ENCODE measurements at regions not wholly inside any gene's neighbourhood (a gene's known extent, or its start where the extent isn't known, plus 50 kb on each side); places are given as distances from the start of the nearest gene placed in this dataset.

- FAIRE-seq, result no peak
Observed at GRCh38 chr11:11677672-11678356, 56.0 kb upstream of the GALNT18 start.

GRCh38 chr11:11675671-11676181 lies 53.9 kb upstream of the GALNT18 start:
- Histone ChIP-seq H3K27ac (ENCODE audit: control insufficient read depth, insufficient read depth, low read length) (no peak overlapping the region), H3K4me1 (ENCODE audit: control insufficient read depth, extremely low read depth, insufficient read depth, low read length) (peaks cover 7% of the 10 kb centered on the region), H3K27me3 (ENCODE audit: control insufficient read depth, extremely low read depth, insufficient read depth, low read length) (no peaks in the 10 kb centered on the region), H4K20me1 (ENCODE audit: control insufficient read depth, extremely low read depth, insufficient read depth, low read length) (no peaks in the 10 kb centered on the region), H3K36me3 (ENCODE audit: control insufficient read depth in 2 of 2, extremely low read depth in 1 of 2, insufficient read depth in 2 of 2, low read length in 2 of 2) (no peaks in the 10 kb centered on the region), H2AFZ (ENCODE audit: control insufficient read depth, low read length) (no peak overlapping the region), H3K9ac (ENCODE audit: control insufficient read depth, extremely low read depth, insufficient read depth, low read length) (no peak overlapping the region), H3K4me3 (ENCODE audit: control insufficient read depth in 2 of 3, extremely low read depth in 1 of 3, insufficient read depth in 2 of 3, low read depth in 1 of 3, low read length in 3 of 3) (no peak overlapping the region), H3K79me2 (ENCODE audit: control insufficient read depth, insufficient read depth, low read length) (no peaks in the 10 kb centered on the region), H3K9me1 (ENCODE audit: control insufficient read depth, extremely low read depth, insufficient read depth, low read length) (peaks cover 8% of the 10 kb centered on the region), H3K9me3 (ENCODE audit: control insufficient read depth, low read depth, low read length) (no peaks in the 10 kb centered on the region), H3K4me2 (ENCODE audit: control insufficient read depth, extremely low read depth, insufficient read depth, low read depth, low read length) (no peak overlapping the region)
- TF ChIP-seq CTCF (optimal IDR thresholded peaks at IDR 0.05 in 1 of 3, IDR thresholded peaks at IDR 0.05 in 1 of 3, conservative IDR thresholded peaks at IDR 0.05 in 1 of 3; ENCODE audit: extremely low read depth in 1 of 3, insufficient read depth in 2 of 3, low read length in 3 of 3), result no peak
- TF ChIP-seq EZH2 (IDR thresholded peaks at IDR 0.05; ENCODE audit: low read length), result no peak
- DNase-seq (ENCODE audit: low read depth, low spot score), result no peak
- dilution Hi-C loops (cut with MboI; ENCODE audit: extremely low pct_ligation_motif_present, low sequenced_read_pairs), result no loop called here
- no peak for FAIRE-seq

More at GRCh38 chr11:11677672-11678356, 56.0 kb upstream of the GALNT18 start:
- Histone ChIP-seq H3K27ac (ENCODE audit: control insufficient read depth, insufficient read depth, low read length) (no peak overlapping the region), H3K4me3 (ENCODE audit: control insufficient read depth in 2 of 3, extremely low read depth in 1 of 3, insufficient read depth in 2 of 3, low read depth in 1 of 3, low read length in 3 of 3) (no peak overlapping the region), H3K27me3 (ENCODE audit: control insufficient read depth, extremely low read depth, insufficient read depth, low read length) (no peaks in the 10 kb centered on the region), H3K36me3 (ENCODE audit: control insufficient read depth in 2 of 2, extremely low read depth in 1 of 2, insufficient read depth in 2 of 2, low read length in 2 of 2) (no peaks in the 10 kb centered on the region), H4K20me1 (ENCODE audit: control insufficient read depth, extremely low read depth, insufficient read depth, low read length) (no peaks in the 10 kb centered on the region), H3K79me2 (ENCODE audit: control insufficient read depth, insufficient read depth, low read length) (no peaks in the 10 kb centered on the region), H2AFZ (ENCODE audit: control insufficient read depth, low read length) (no peak overlapping the region), H3K9me3 (ENCODE audit: control insufficient read depth, low read depth, low read length) (no peaks in the 10 kb centered on the region), H3K9me1 (ENCODE audit: control insufficient read depth, extremely low read depth, insufficient read depth, low read length) (peaks cover 3% of the 10 kb centered on the region), H3K4me2 (ENCODE audit: control insufficient read depth, extremely low read depth, insufficient read depth, low read depth, low read length) (no peak overlapping the region), H3K4me1 (ENCODE audit: control insufficient read depth, extremely low read depth, insufficient read depth, low read length) (peaks cover 4% of the 10 kb centered on the region), H3K9ac (ENCODE audit: control insufficient read depth, extremely low read depth, insufficient read depth, low read length) (no peak overlapping the region)
- TF ChIP-seq CTCF (optimal IDR thresholded peaks at IDR 0.05 in 1 of 3, IDR thresholded peaks at IDR 0.05 in 1 of 3, conservative IDR thresholded peaks at IDR 0.05 in 1 of 3; ENCODE audit: extremely low read depth in 1 of 3, insufficient read depth in 2 of 3, low read length in 3 of 3), result no peak
- no peak for TF ChIP-seq EZH2 (IDR thresholded peaks at IDR 0.05; ENCODE audit: low read length)
- dilution Hi-C loops (cut with MboI; ENCODE audit: extremely low pct_ligation_motif_present, low sequenced_read_pairs), result no loop called here
- no peak for DNase-seq (ENCODE audit: low read depth, low spot score)
